ENCODE measurements at regions not wholly inside any gene's neighbourhood (a gene's known extent, or its start where the extent isn't known, plus 50 kb on each side); places are given as distances from the start of the nearest gene placed in this dataset.

- TF ChIP-seq, protein P1, sequence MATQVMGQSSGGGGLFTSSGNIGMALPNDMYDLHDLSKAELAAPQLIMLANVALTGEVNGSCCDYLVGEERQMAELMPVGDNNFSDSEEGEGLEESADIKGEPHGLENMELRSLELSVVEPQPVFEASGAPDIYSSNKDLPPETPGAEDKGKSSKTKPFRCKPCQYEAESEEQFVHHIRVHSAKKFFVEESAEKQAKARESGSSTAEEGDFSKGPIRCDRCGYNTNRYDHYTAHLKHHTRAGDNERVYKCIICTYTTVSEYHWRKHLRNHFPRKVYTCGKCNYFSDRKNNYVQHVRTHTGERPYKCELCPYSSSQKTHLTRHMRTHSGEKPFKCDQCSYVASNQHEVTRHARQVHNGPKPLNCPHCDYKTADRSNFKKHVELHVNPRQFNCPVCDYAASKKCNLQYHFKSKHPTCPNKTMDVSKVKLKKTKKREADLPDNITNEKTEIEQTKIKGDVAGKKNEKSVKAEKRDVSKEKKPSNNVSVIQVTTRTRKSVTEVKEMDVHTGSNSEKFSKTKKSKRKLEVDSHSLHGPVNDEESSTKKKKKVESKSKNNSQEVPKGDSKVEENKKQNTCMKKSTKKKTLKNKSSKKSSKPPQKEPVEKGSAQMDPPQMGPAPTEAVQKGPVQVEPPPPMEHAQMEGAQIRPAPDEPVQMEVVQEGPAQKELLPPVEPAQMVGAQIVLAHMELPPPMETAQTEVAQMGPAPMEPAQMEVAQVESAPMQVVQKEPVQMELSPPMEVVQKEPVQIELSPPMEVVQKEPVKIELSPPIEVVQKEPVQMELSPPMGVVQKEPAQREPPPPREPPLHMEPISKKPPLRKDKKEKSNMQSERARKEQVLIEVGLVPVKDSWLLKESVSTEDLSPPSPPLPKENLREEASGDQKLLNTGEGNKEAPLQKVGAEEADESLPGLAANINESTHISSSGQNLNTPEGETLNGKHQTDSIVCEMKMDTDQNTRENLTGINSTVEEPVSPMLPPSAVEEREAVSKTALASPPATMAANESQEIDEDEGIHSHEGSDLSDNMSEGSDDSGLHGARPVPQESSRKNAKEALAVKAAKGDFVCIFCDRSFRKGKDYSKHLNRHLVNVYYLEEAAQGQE (IDR thresholded peaks at IDR 0.05; ENCODE audit: borderline replicate concordance) = no peak
- TF ChIP-seq, protein P1 (CRISPR knock-in tag; IDR thresholded peaks at IDR 0.05; ENCODE audit: low read depth) = no peak
- TF ChIP-seq EHMT2 (IDR thresholded peaks at IDR 0.05) = no peak
- no peak for TF ChIP-seq ZNF592 (IDR thresholded peaks at IDR 0.05)
- no peak for TF ChIP-seq PREB (CRISPR knock-in tag; IDR thresholded peaks at IDR 0.05)
- no peak for TF ChIP-seq CAMTA2 (CRISPR knock-in tag; conservative IDR thresholded peaks at IDR 0.05)
- TF ChIP-seq, protein P2, sequence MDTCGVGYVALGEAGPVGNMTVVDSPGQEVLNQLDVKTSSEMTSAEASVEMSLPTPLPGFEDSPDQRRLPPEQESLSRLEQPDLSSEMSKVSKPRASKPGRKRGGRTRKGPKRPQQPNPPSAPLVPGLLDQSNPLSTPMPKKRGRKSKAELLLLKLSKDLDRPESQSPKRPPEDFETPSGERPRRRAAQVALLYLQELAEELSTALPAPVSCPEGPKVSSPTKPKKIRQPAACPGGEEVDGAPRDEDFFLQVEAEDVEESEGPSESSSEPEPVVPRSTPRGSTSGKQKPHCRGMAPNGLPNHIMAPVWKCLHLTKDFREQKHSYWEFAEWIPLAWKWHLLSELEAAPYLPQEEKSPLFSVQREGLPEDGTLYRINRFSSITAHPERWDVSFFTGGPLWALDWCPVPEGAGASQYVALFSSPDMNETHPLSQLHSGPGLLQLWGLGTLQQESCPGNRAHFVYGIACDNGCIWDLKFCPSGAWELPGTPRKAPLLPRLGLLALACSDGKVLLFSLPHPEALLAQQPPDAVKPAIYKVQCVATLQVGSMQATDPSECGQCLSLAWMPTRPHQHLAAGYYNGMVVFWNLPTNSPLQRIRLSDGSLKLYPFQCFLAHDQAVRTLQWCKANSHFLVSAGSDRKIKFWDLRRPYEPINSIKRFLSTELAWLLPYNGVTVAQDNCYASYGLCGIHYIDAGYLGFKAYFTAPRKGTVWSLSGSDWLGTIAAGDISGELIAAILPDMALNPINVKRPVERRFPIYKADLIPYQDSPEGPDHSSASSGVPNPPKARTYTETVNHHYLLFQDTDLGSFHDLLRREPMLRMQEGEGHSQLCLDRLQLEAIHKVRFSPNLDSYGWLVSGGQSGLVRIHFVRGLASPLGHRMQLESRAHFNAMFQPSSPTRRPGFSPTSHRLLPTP (IDR thresholded peaks at IDR 0.05; ENCODE audit: borderline replicate concordance, extremely low read depth, insufficient read length) = no peak
- TF ChIP-seq ZNF699 (CRISPR knock-in tag; IDR thresholded peaks at IDR 0.05; ENCODE audit: insufficient replicate concordance) = no peak
- TF ChIP-seq ZNF778 (CRISPR knock-in tag; IDR thresholded peaks at IDR 0.05) = no peak
- TF ChIP-seq ZNF780A (CRISPR knock-in tag; IDR thresholded peaks at IDR 0.05) = no peak
Observed at GRCh38 chr2:13354031-13354430, 637.3 kb downstream of the TRIB2 start (continued).
